Neuronal stem cell (in vitro differentiated cells): ENCODE measurements at regions not wholly inside any gene's neighbourhood (a gene's known extent, or its start where the extent isn't known, plus 50 kb on each side); places are given as distances from the start of the nearest gene placed in this dataset.
A peak's percentile ranks its signal among the peaks of the same experiment; 100 is the strongest.

Source experiments
- DNase-seq: peaks from one replicate; pipeline ENCODE4 v3.0.0-alpha.2; 2013; ENCODE audit warnings: low spot score
- H2AFZ ChIP-seq: one replicate; pipeline ENCODE4 v1.6.1; 2013; ENCODE audit warnings: mild to moderate bottlenecking, low read length, inconsistent platforms
- H2AK5ac ChIP-seq: 2 replicates; pipeline ENCODE4 v1.6.1; 2013; ENCODE audit warnings: low read depth, mild to moderate bottlenecking, inconsistent platforms, low read length, moderate library complexity, mixed read lengths
- H2BK120ac ChIP-seq: 2 replicates; pipeline ENCODE4 v1.6.1; 2013; ENCODE audit warnings: low read depth, mild to moderate bottlenecking, inconsistent platforms, low read length, moderate library complexity, mixed read lengths
- H2BK12ac ChIP-seq: one replicate; pipeline ENCODE4 v1.6.1; 2013; ENCODE audit warnings: low read length, inconsistent platforms
- H2BK15ac ChIP-seq: 2 replicates; pipeline ENCODE4 v1.6.1; 2013; ENCODE audit warnings: mild to moderate bottlenecking, low read length, inconsistent platforms, mixed read lengths
- H2BK5ac ChIP-seq: one replicate; pipeline ENCODE4 v1.6.1; 2013; ENCODE audit warnings: inconsistent platforms, mild to moderate bottlenecking, low read length, moderate library complexity
- H3K14ac ChIP-seq: one replicate; pipeline ENCODE4 v1.6.1; 2013; ENCODE audit warnings: low read length, inconsistent platforms
- H3K18ac ChIP-seq: 2 replicates; pipeline ENCODE4 v1.6.1; 2013; ENCODE audit warnings: low read length, inconsistent platforms
- H3K23ac ChIP-seq: 2 replicates; pipeline ENCODE4 v1.6.1; 2013; ENCODE audit warnings: low read depth, mild to moderate bottlenecking, mixed read lengths, low read length, inconsistent platforms; ENCODE audit not compliant: poor library complexity
- H3K27ac ChIP-seq: replicated peaks from 3 replicates; pipeline ENCODE4 v1.5.1; 2013; ENCODE audit warnings: low read length, inconsistent platforms
- H3K27me3 ChIP-seq, 3 experiments: 2 replicates each; pipeline ENCODE4 v1.6.1; 2013; ENCODE audit warnings: low read length in 3 of 3, mild to moderate bottlenecking in 2 of 3, inconsistent platforms in 1 of 3, low read depth in 1 of 3, mixed read lengths in 1 of 3, moderate library complexity in 1 of 3; ENCODE audit not compliant: control insufficient read depth in 3 of 3, insufficient read depth in 3 of 3
- H3K36me3 ChIP-seq, 2 donors: replicated peaks in 1 of 2; 2 replicates each; pipeline ENCODE4 v1.6.1; 2013; ENCODE audit warnings: low read length in 2 of 2; ENCODE audit not compliant: control insufficient read depth in 2 of 2, insufficient read depth in 2 of 2
- H3K4ac ChIP-seq: 2 replicates; pipeline ENCODE4 v1.6.1; 2013; ENCODE audit warnings: inconsistent platforms, mild to moderate bottlenecking, low read length, moderate library complexity
- H3K4me1 ChIP-seq, 2 donors: 1 replicate in 1 of 2; 2 replicates in 1 of 2; pipeline ENCODE4 v1.6.1; 2013; ENCODE audit warnings: low read length in 2 of 2, low read depth in 1 of 2; ENCODE audit not compliant: control insufficient read depth in 2 of 2, insufficient read depth in 1 of 2
- H3K4me2 ChIP-seq: one replicate; pipeline ENCODE4 v1.6.1; 2013; ENCODE audit warnings: mild to moderate bottlenecking, low read length, inconsistent platforms; ENCODE audit not compliant: insufficient read depth, poor library complexity, severe bottlenecking
- H3K4me3 ChIP-seq, 2 donors: 2 replicates each; pipeline ENCODE4 v1.5.1; 2013; ENCODE audit warnings: low read length in 2 of 2, mild to moderate bottlenecking in 2 of 2, inconsistent platforms in 1 of 2, moderate library complexity in 1 of 2
- H3K79me1 ChIP-seq: one replicate; pipeline ENCODE4 v1.6.1; 2013; ENCODE audit warnings: low read depth, mild to moderate bottlenecking, inconsistent platforms, low read length, moderate library complexity
- H3K9ac ChIP-seq: one replicate; pipeline ENCODE4 v1.6.1; 2013; ENCODE audit warnings: mild to moderate bottlenecking, low read depth, low read length, inconsistent platforms; ENCODE audit not compliant: poor library complexity
- H3K9me3 ChIP-seq, 2 donors: replicated peaks in 1 of 2; 2 replicates each; pipeline versions ENCODE3 to v1.6.1; 2013; ENCODE audit warnings: low read length in 2 of 2, mild to moderate bottlenecking in 2 of 2, inconsistent platforms in 1 of 2, low read depth in 1 of 2, mixed read lengths in 1 of 2, moderate library complexity in 1 of 2; ENCODE audit not compliant: control insufficient read depth in 2 of 2, insufficient read depth in 1 of 2
- H4K8ac ChIP-seq: one replicate; pipeline ENCODE4 v1.6.1; 2013; ENCODE audit warnings: low read depth, mild to moderate bottlenecking, inconsistent platforms, low read length, moderate library complexity
- H4K91ac ChIP-seq: one replicate; pipeline ENCODE4 v1.6.1; 2013; ENCODE audit warnings: low read length, low read depth, mild to moderate bottlenecking, inconsistent platforms; ENCODE audit not compliant: poor library complexity
- WGBS, 2 donors: extraction: QIAGEN DNeasy Blood & Tissue Kit; methylation state at CpG; one replicate each; pipeline ENCODE4 v1.1.7; 2013; ENCODE audit warnings: missing lambda C conversion rate in 2 of 2, mixed read lengths in 1 of 2; ENCODE audit not compliant: insufficient read length in 2 of 2, insufficient replicate concordance in 1 of 2; ENCODE audit errors: extremely low coverage in 2 of 2; 5-methylcytosine and 5-hydroxymethylcytosine counted together

- Histone ChIP-seq H4K8ac (no peak overlapping the region), H2BK12ac (no peak overlapping the region)
- DNase-seq = no peak
Observed at GRCh38 chr3:175951047-175951694, 1092.0 kb downstream of the NAALADL2 start.

GRCh38 chr3:175948041-175948440, 1088.9 kb downstream of the NAALADL2 start:
- Histone ChIP-seq H3K27me3 (no peaks in the 10 kb centered on the region), H3K9me3 (peaks cover 0 to 18% of the 10 kb centered on the region in 2 donors), H3K9ac (no peak overlapping the region), H2BK15ac (no peak overlapping the region), H3K4me3 (no peak overlapping the region), H3K79me1 (no peaks in the 10 kb centered on the region), H4K91ac (no peak overlapping the region), H3K4me2 (no peak overlapping the region), H3K4me1 (no peaks in the 10 kb centered on the region), H2AK5ac (no peak overlapping the region), H3K27ac (no peak overlapping the region), H3K36me3 (no peaks in the 10 kb centered on the region), H2AFZ (no peak overlapping the region), H2BK5ac (no peak overlapping the region), H4K8ac (no peak overlapping the region), H3K18ac (no peak overlapping the region), H3K4ac (no peak overlapping the region), H3K14ac (no peak overlapping the region), H3K23ac (no peak overlapping the region), H2BK12ac (no peak overlapping the region), H2BK120ac (no peak overlapping the region)
- DNase-seq = no peak
- no CpG with 5 or more reads among the region's 3 CpGs for WGBS, 2 donors

More at GRCh38 chr3:175951047-175951694, 1092.0 kb downstream of the NAALADL2 start:
- Histone ChIP-seq H2BK120ac (no peak overlapping the region), H4K91ac (no peak overlapping the region), H3K27ac (no peak overlapping the region), H2BK5ac (no peak overlapping the region), H3K36me3 (no peaks in the 10 kb centered on the region), H2BK15ac (no peak overlapping the region), H3K4me3 (no peak overlapping the region), H3K18ac (no peak overlapping the region), H3K14ac (no peak overlapping the region), H2AFZ (peak overlapping the region; percentile 21), H3K27me3 (no peaks in the 10 kb centered on the region), H3K9ac (no peak overlapping the region), H3K9me3 (peaks cover 0 to 6% of the 10 kb centered on the region in 2 donors), H2AK5ac (no peak overlapping the region), H3K4me1 (no peaks in the 10 kb centered on the region), H3K4me2 (no peak overlapping the region), H3K23ac (no peak overlapping the region), H3K4ac (no peak overlapping the region), H3K79me1 (no peaks in the 10 kb centered on the region)
- WGBS, 2 donors = no CpG with 5 or more reads among the region's 4 CpGs

GRCh38 chr3:175941352-175941751, 1082.2 kb downstream of the NAALADL2 start:
- H3K4ac ChIP-seq = no peak overlapping the region
- H3K9me3 ChIP-seq = peaks cover 5 to 15% of the 10 kb centered on the region in 2 donors
- H3K18ac ChIP-seq = no peak overlapping the region
- H4K8ac ChIP-seq = no peak overlapping the region
- H3K27me3 ChIP-seq = no peaks in the 10 kb centered on the region
- no peak overlapping the region for H3K9ac ChIP-seq
- H2AK5ac ChIP-seq = no peak overlapping the region
- no peak overlapping the region for H2BK12ac ChIP-seq
- no peaks in the 10 kb centered on the region for H3K36me3 ChIP-seq
- H3K14ac ChIP-seq = no peak overlapping the region
- DNase-seq = no peak
- no peaks in the 10 kb centered on the region for H3K79me1 ChIP-seq
- H3K23ac ChIP-seq = no peak overlapping the region
- H3K4me3 ChIP-seq = no peak overlapping the region
- H2BK15ac ChIP-seq = no peak overlapping the region
- H3K4me1 ChIP-seq = no peaks in the 10 kb centered on the region
- H3K4me2 ChIP-seq = no peak overlapping the region
- no peak overlapping the region for H3K27ac ChIP-seq
- H2BK5ac ChIP-seq = no peak overlapping the region
- H4K91ac ChIP-seq = no peak overlapping the region
- no peak overlapping the region for H2AFZ ChIP-seq
- H2BK120ac ChIP-seq = no peak overlapping the region

GRCh38 chr3:175940881-175941280, 1081.7 kb downstream of the NAALADL2 start:
- Histone ChIP-seq H2AK5ac (no peak overlapping the region), H3K14ac (no peak overlapping the region), H3K23ac (no peak overlapping the region), H3K4me3 (no peak overlapping the region), H4K8ac (peak overlapping the region; percentile 75), H3K4ac (no peak overlapping the region), H3K36me3 (no peaks in the 10 kb centered on the region), H3K9ac (no peak overlapping the region), H3K27me3 (no peaks in the 10 kb centered on the region), H3K4me1 (no peaks in the 10 kb centered on the region), H3K4me2 (no peak overlapping the region), H2BK12ac (no peak overlapping the region), H2BK15ac (no peak overlapping the region), H3K79me1 (no peaks in the 10 kb centered on the region), H3K9me3 (peaks cover 7 to 15% of the 10 kb centered on the region in 2 donors), H4K91ac (no peak overlapping the region), H2BK5ac (no peak overlapping the region), H3K18ac (no peak overlapping the region), H3K27ac (no peak overlapping the region), H2AFZ (no peak overlapping the region), H2BK120ac (no peak overlapping the region)
- WGBS, 2 donors = no CpG with 5 or more reads among the region's 6 CpGs
- DNase-seq = no peak
